GM23248 (cell line): ENCODE measurements at regions not wholly inside any gene's neighbourhood (a gene's known extent, or its start where the extent isn't known, plus 50 kb on each side); places are given as distances from the start of the nearest gene placed in this dataset.

ENCODE experiments used
- DNase-seq: peaks from one replicate; pipeline ENCODE4 v3.0.0-alpha.2; 2015
- H2AFZ ChIP-seq: fragments of 200-600 bp; sonication (generic); 2 replicates; pipeline ENCODE4 v1.6.1; 2016; ENCODE audit warnings: antibody characterized with exemption
- H3F3A ChIP-seq: fragments of 200-600 bp; sonication (generic); 2 replicates; pipeline ENCODE4 v1.6.1; 2016; ENCODE audit warnings: mild to moderate bottlenecking, antibody characterized with exemption, mixed run types; ENCODE audit not compliant: insufficient read depth
- H3K27ac ChIP-seq: fragments of 200-600 bp; sonication (generic); 2 replicates; pipeline ENCODE4 v1.5.1; 2016; ENCODE audit warnings: mild to moderate bottlenecking
- H3K27me3 ChIP-seq: fragments of 200-600 bp; sonication (generic); replicated peaks from 2 replicates; pipeline ENCODE4 v1.6.1; 2016; ENCODE audit warnings: mild to moderate bottlenecking; ENCODE audit not compliant: insufficient read depth
- H3K36me3 ChIP-seq: fragments of 200-600 bp; sonication (generic); 2 replicates; pipeline ENCODE4 v1.6.1; 2016; ENCODE audit warnings: low read depth, mild to moderate bottlenecking
- H3K4me1 ChIP-seq: fragments of 200-600 bp; sonication (generic); 2 replicates; pipeline ENCODE4 v1.6.1; 2016; ENCODE audit warnings: mild to moderate bottlenecking; ENCODE audit not compliant: insufficient read depth
- H3K4me2 ChIP-seq: fragments of 200-600 bp; sonication (generic); one replicate; pipeline ENCODE4 v1.6.1; 2016; ENCODE audit warnings: mild to moderate bottlenecking; ENCODE audit not compliant: unreplicated experiment
- H3K4me3 ChIP-seq: fragments of 200-600 bp; sonication (generic); 2 replicates; pipeline ENCODE4 v1.5.1; 2016; ENCODE audit warnings: mild to moderate bottlenecking
- H3K79me2 ChIP-seq: fragments of 200-600 bp; sonication (generic); 2 replicates; pipeline ENCODE4 v1.6.1; 2016; ENCODE audit warnings: mild to moderate bottlenecking; ENCODE audit not compliant: insufficient read depth
- H3K9ac ChIP-seq: fragments of 200-600 bp; sonication (generic); 2 replicates; pipeline ENCODE4 v1.6.1; 2016; ENCODE audit warnings: mild to moderate bottlenecking
- H3K9me2 ChIP-seq: fragments of 200-600 bp; sonication (generic); 2 replicates; pipeline ENCODE4 v1.6.1; 2016; ENCODE audit warnings: mixed run types, mild to moderate bottlenecking, moderate library complexity; ENCODE audit not compliant: insufficient read depth
- H3K9me3 ChIP-seq: fragments of 200-600 bp; sonication (generic); one replicate; pipeline ENCODE4 v1.6.1; 2017; ENCODE audit warnings: low read depth
- H4K20me1 ChIP-seq: fragments of 200-600 bp; sonication (generic); 2 replicates; pipeline ENCODE4 v1.6.0; 2016; ENCODE audit not compliant: insufficient read depth
- EZH2 ChIP-seq: fragments of 200-600 bp; sonication (generic); IDR thresholded peaks from 2 replicates; pipeline ENCODE4 v1.6.1; 2018; ENCODE audit warnings: antibody characterized with exemption, mild to moderate bottlenecking; ENCODE audit not compliant: insufficient read depth, poor library complexity, severe bottlenecking
- EZH2phosphoT487 ChIP-seq: fragments of 200-600 bp; sonication (generic); IDR thresholded peaks from 2 replicates; pipeline ENCODE4 v1.6.1; 2018; ENCODE audit warnings: antibody characterized with exemption, moderate library complexity, mild to moderate bottlenecking, low read depth; ENCODE audit not compliant: insufficient read depth
- WGBS, 2 experiments: methylation state at CpG; one replicate each; pipeline ENCODE4 v1.1.6; 2015 to 2017; ENCODE audit warnings: low lambda C conversion rate in 2 of 2, low coverage in 1 of 2; ENCODE audit errors: missing lambda C conversion rate in 2 of 2; 5-methylcytosine and 5-hydroxymethylcytosine counted together
- in situ Hi-C: fragments of 300-500 bp; cut with MboI; formaldehyde crosslinking; loops from 2 replicates; pipeline ENCODE4 v1.15.0; 2020

DNA sequence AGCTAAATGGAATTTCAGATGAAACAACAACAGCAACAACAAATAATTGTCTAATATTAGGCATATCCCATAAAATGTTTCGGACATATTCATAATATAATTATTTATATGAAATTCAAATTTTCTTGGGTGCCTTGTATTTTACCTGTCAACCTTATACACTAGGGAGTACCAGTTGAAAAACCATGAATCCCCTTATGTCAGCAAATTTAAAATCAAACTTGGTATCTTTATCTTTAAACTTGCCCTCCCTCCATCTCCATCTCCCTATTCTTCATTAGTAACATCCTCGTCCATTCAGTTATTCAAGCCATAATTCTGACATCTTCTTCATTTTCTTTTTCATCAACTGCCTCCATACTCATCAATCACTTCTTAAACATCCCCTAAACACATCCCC, 974.5 kb upstream of the HS3ST1 start:
- H3K4me1 ChIP-seq = no peaks in the 10 kb centered on the region
- no peaks in the 10 kb centered on the region for H3K9me3 ChIP-seq
- H4K20me1 ChIP-seq = no peaks in the 10 kb centered on the region
- in situ Hi-C loops = no loop called here
- H3K36me3 ChIP-seq = no peaks in the 10 kb centered on the region
- DNase-seq = no peak
- H3K9ac ChIP-seq = no peak overlapping the region
- H3K27me3 ChIP-seq = no peaks in the 10 kb centered on the region
- no peaks in the 10 kb centered on the region for H3K79me2 ChIP-seq
- no peak overlapping the region for H3K4me2 ChIP-seq
- TF ChIP-seq EZH2 (no peak), EZH2phosphoT487 (no peak)
- no peak overlapping the region for H3K4me3 ChIP-seq
- WGBS, 2 experiments = 6 to 11% methylated on average over 2 of the region's 2 CpGs
- H3K9me2 ChIP-seq = no peaks in the 10 kb centered on the region; the same call in 1 of the 2 replicates
- no peak overlapping the region for H3K27ac ChIP-seq
- no peaks in the 10 kb centered on the region for H3F3A ChIP-seq
- no peak overlapping the region for H2AFZ ChIP-seq

DNA sequence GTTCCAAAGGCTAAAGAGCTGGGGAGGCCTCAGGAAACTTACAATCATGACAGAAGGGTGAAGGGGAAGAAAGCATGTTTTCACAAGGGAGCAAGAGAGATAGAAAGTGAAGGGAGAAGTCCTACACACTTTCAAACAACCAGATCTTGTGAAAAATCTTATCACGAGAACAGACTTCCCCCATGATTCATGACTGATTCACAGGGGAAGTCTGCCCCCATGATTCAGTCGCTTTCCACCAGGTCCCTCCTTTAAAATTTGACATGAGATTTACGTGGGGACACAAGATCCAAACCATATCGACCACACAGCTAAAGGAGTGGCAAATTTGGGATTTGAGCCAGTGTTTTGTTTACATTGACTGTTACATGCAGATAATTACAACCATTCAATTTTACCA, 971.1 kb upstream of the HS3ST1 start:
- H3K36me3 ChIP-seq = no peaks in the 10 kb centered on the region
- no peak for TF ChIP-seq EZH2
- TF ChIP-seq EZH2phosphoT487 = no peak
- in situ Hi-C loops = no loop called here
- H4K20me1 ChIP-seq = no peaks in the 10 kb centered on the region
- no peaks in the 10 kb centered on the region for H3K9me3 ChIP-seq
- H3K4me3 ChIP-seq = no peak overlapping the region
- H3K27me3 ChIP-seq = no peaks in the 10 kb centered on the region
- no peak overlapping the region for H3K27ac ChIP-seq
- no peaks in the 10 kb centered on the region for H3K4me1 ChIP-seq
- H2AFZ ChIP-seq = no peak overlapping the region
- no peak overlapping the region for H3K4me2 ChIP-seq
- no peaks in the 10 kb centered on the region for H3K79me2 ChIP-seq
- H3F3A ChIP-seq = no peaks in the 10 kb centered on the region
- H3K9ac ChIP-seq = no peak overlapping the region
- no peak for DNase-seq
- WGBS, 2 experiments = 8 to 18% methylated on average over 4 of the region's 4 CpGs
- no peaks in the 10 kb centered on the region for H3K9me2 ChIP-seq

DNA sequence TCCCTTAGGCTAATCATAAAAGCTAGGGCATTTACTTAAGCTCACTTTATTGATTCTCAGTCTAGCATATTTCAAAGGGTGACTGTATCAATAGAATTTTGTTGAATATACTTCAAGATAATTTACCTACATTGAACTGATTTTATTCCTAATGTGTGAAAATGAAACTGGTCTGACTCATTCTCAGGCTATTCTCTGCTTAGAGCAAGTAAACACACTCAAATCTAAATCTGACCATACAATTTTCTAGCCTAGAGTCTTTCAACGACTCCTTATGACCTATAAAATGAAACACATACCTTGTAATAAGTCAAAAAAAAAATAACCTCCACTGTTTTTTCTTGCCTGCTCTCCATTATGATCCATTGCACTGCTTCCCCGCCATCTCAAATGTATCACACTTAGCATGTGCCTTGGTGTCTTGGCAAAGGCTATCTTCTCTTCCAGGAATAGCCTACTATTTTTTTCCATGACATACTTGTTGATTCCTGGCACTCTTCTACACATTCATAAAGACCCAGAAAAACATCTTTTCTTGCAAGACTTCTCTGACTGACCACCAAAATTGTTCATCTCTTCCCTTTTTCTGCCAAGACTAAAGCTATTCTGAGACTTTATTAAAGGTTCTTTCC, 965.1 kb upstream of the HS3ST1 start:
- 5 to 8% methylated on average over 2 of the region's 2 CpGs for WGBS, 2 experiments
- in situ Hi-C loops = no loop called here
- H3K79me2 ChIP-seq = no peaks in the 10 kb centered on the region
- no peaks in the 10 kb centered on the region for H4K20me1 ChIP-seq
- H3K9me3 ChIP-seq = no peaks in the 10 kb centered on the region
- no peak overlapping the region for H3K27ac ChIP-seq
- no peak for DNase-seq
- no peak overlapping the region for H3K4me3 ChIP-seq
- no peak overlapping the region for H2AFZ ChIP-seq
- H3K4me1 ChIP-seq = no peaks in the 10 kb centered on the region
- no peak overlapping the region for H3K4me2 ChIP-seq
- no peaks in the 10 kb centered on the region for H3K36me3 ChIP-seq
- no peaks in the 10 kb centered on the region for H3K27me3 ChIP-seq
- no peak overlapping the region for H3K9ac ChIP-seq
- H3F3A ChIP-seq = no peaks in the 10 kb centered on the region
- TF ChIP-seq EZH2phosphoT487 (no peak), EZH2 (no peak)
- no peaks in the 10 kb centered on the region for H3K9me2 ChIP-seq

GRCh38 chr4:12389604-12390003, 960.9 kb upstream of the HS3ST1 start:
- Histone ChIP-seq H3K4me2 (no peak overlapping the region), H3K79me2 (no peaks in the 10 kb centered on the region), H3K4me1 (no peaks in the 10 kb centered on the region), H3K4me3 (no peak overlapping the region), H3K27me3 (no peaks in the 10 kb centered on the region), H3K9me3 (no peaks in the 10 kb centered on the region), H3K36me3 (no peaks in the 10 kb centered on the region), H4K20me1 (no peaks in the 10 kb centered on the region), H3F3A (no peaks in the 10 kb centered on the region), H3K9me2 (no peaks in the 10 kb centered on the region), H3K9ac (no peak overlapping the region), H3K27ac (no peak overlapping the region), H2AFZ (no peak overlapping the region)
- WGBS, 2 experiments = 12 to 14% methylated on average over 2 of the region's 2 CpGs
- DNase-seq = no peak
- TF ChIP-seq EZH2phosphoT487 = no peak
- TF ChIP-seq EZH2 = no peak
- in situ Hi-C loops = no loop called here

- H3F3A ChIP-seq = no peaks in the 10 kb centered on the region
- no peaks in the 10 kb centered on the region for H3K79me2 ChIP-seq
- H3K36me3 ChIP-seq = no peaks in the 10 kb centered on the region
- H3K9ac ChIP-seq = no peak overlapping the region
- H3K27ac ChIP-seq = no peak overlapping the region
- H3K4me3 ChIP-seq = no peak overlapping the region
- H4K20me1 ChIP-seq = no peaks in the 10 kb centered on the region
- no peak overlapping the region for H3K4me2 ChIP-seq
- H2AFZ ChIP-seq = no peak overlapping the region
- TF ChIP-seq EZH2 = no peak
- TF ChIP-seq EZH2phosphoT487 = no peak
- H3K9me2 ChIP-seq = no peaks in the 10 kb centered on the region
- H3K9me3 ChIP-seq = peaks cover 7% of the 10 kb centered on the region
- no peak for DNase-seq
- in situ Hi-C loops = no loop called here
- 36 to 38% methylated on average over 2 of the region's 2 CpGs for WGBS, 2 experiments
- no peaks in the 10 kb centered on the region for H3K27me3 ChIP-seq
- no peaks in the 10 kb centered on the region for H3K4me1 ChIP-seq
Observed at GRCh38 chr4:12382567-12382966, 953.9 kb upstream of the HS3ST1 start.
